ENCODE measurements at regions not wholly inside any gene's neighbourhood (a gene's known extent, or its start where the extent isn't known, plus 50 kb on each side); places are given as distances from the start of the nearest gene placed in this dataset.

DNA sequence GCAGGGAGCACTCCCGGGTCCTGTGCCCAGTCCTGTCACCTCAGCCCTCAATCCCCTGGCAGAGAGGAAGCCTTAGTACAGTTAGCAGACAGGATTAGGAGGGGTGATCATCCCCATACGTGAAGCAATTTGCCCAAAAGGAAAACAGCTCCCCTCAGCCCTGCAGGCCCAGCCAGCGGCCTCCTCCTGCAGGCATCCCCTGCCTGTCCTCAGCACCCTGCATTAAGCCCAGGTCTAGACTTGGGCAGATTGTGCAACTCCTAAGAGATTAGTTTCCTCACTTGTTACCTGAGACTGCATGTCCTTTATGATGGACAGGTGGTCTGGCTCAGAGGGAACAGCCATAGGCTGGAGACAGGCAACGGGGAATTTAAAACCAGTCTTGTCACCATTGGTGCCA, 95.5 kb upstream of the TMEM45B start:
- TF ChIP-seq RAD21 (IDR thresholded peaks at IDR 0.05; ENCODE audit: low read depth), result no peak

DNA sequence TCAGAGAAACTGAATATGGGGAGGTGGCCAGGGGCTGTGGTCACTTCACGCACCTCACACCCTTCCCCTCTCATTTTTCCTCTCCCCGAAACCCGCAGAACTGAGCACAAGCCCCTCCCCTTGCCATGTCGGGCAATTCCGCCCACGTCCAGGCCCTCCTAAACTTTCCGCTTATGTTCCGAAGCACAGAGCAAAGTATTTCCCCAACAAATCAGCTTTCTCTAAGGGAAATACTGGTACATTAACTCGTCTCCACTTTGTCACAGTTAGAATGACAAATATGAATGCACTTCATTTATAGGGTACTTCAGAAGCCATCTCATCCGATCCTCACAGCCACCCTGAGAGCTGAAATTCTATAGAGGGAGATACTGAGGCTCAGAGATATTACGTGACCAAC, 94.7 kb upstream of the TMEM45B start:
- no peak for TF ChIP-seq ZBTB7A (IDR thresholded peaks at IDR 0.05; ENCODE audit: low read depth)
- no peak for TF ChIP-seq TAF1 (IDR thresholded peaks at IDR 0.05; ENCODE audit: low read depth)
- TF ChIP-seq NFIC (IDR thresholded peaks at IDR 0.05), result no peak
- TF ChIP-seq CEBPB (IDR thresholded peaks at IDR 0.05), result no peak
- no peak for TF ChIP-seq FOXM1 (IDR thresholded peaks at IDR 0.05; ENCODE audit: borderline replicate concordance, low read depth)

DNA sequence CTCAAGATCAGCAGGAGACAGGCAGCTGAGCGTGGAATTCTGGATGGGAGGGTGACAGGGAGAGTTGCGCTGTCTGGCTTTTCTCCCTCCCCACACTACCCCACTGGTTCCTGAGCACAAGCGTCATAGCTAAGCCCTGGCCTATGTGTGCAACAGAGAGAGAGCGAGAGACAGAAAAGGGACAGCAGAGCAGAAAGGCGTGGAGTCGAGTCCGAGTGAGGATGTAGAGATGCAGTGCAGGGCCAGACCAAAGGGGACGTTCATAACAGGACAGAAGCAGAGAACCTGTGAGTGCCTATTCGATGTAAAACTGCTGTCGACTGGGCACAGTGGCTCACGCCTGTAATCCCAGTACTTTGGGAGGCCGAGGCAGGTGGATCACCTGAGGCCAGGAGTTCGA, 94.0 kb upstream of the TMEM45B start:
- no peak for TF ChIP-seq TAF1 (IDR thresholded peaks at IDR 0.05; ENCODE audit: low read depth)
- no peak for TF ChIP-seq NFIC (IDR thresholded peaks at IDR 0.05)
- TF ChIP-seq FOXM1 (IDR thresholded peaks at IDR 0.05; ENCODE audit: borderline replicate concordance, low read depth), result no peak
- TF ChIP-seq, protein P1, sequence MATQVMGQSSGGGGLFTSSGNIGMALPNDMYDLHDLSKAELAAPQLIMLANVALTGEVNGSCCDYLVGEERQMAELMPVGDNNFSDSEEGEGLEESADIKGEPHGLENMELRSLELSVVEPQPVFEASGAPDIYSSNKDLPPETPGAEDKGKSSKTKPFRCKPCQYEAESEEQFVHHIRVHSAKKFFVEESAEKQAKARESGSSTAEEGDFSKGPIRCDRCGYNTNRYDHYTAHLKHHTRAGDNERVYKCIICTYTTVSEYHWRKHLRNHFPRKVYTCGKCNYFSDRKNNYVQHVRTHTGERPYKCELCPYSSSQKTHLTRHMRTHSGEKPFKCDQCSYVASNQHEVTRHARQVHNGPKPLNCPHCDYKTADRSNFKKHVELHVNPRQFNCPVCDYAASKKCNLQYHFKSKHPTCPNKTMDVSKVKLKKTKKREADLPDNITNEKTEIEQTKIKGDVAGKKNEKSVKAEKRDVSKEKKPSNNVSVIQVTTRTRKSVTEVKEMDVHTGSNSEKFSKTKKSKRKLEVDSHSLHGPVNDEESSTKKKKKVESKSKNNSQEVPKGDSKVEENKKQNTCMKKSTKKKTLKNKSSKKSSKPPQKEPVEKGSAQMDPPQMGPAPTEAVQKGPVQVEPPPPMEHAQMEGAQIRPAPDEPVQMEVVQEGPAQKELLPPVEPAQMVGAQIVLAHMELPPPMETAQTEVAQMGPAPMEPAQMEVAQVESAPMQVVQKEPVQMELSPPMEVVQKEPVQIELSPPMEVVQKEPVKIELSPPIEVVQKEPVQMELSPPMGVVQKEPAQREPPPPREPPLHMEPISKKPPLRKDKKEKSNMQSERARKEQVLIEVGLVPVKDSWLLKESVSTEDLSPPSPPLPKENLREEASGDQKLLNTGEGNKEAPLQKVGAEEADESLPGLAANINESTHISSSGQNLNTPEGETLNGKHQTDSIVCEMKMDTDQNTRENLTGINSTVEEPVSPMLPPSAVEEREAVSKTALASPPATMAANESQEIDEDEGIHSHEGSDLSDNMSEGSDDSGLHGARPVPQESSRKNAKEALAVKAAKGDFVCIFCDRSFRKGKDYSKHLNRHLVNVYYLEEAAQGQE (IDR thresholded peaks at IDR 0.05; ENCODE audit: low read depth), result no peak
- TF ChIP-seq, protein P2, sequence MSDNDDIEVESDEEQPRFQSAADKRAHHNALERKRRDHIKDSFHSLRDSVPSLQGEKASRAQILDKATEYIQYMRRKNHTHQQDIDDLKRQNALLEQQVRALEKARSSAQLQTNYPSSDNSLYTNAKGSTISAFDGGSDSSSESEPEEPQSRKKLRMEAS (IDR thresholded peaks at IDR 0.05), result no peak
- no peak for TF ChIP-seq ZBTB7A (IDR thresholded peaks at IDR 0.05; ENCODE audit: low read depth)
- no peak for TF ChIP-seq RAD21 (IDR thresholded peaks at IDR 0.05; ENCODE audit: low read depth)
- TF ChIP-seq EGR1 (IDR thresholded peaks at IDR 0.05), result no peak
- TF ChIP-seq CREB1 (IDR thresholded peaks at IDR 0.05; ENCODE audit: low read depth), result no peak
- TF ChIP-seq TEAD4 (IDR thresholded peaks at IDR 0.05), result no peak
- no peak for TF ChIP-seq EP300 (IDR thresholded peaks at IDR 0.05; ENCODE audit: borderline replicate concordance)
- no peak for TF ChIP-seq YY1 (IDR thresholded peaks at IDR 0.05; ENCODE audit: low read depth)
- TF ChIP-seq, protein P3, sequence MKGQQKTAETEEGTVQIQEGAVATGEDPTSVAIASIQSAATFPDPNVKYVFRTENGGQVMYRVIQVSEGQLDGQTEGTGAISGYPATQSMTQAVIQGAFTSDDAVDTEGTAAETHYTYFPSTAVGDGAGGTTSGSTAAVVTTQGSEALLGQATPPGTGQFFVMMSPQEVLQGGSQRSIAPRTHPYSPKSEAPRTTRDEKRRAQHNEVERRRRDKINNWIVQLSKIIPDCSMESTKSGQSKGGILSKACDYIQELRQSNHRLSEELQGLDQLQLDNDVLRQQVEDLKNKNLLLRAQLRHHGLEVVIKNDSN (IDR thresholded peaks at IDR 0.05), result no peak

DNA sequence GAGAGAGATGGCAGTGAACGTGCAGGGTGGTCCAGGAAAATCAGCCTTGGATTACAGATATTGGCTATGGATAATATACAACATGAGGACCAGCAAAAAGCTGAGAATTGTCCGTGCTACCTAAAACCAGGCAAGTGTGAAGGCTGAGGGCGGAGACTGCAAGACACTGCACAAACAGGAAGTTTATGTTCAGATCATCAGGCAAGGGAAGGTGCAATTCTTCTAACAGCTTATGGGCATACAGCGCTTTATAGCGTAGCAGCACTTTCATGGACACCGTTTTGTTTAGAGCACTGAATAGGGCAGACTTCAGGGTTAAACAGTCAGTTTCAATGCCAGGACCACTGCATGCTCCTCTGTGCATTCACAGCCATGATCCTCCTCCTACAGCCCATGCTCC, 93.1 kb upstream of the TMEM45B start:
- TF ChIP-seq TEAD4 (IDR thresholded peaks at IDR 0.05), result no peak
- TF ChIP-seq EGR1 (IDR thresholded peaks at IDR 0.05), result no peak
- TF ChIP-seq CREB1 (IDR thresholded peaks at IDR 0.05; ENCODE audit: low read depth), result no peak
- no peak for TF ChIP-seq YY1 (IDR thresholded peaks at IDR 0.05; ENCODE audit: low read depth)
- TF ChIP-seq RAD21 (IDR thresholded peaks at IDR 0.05; ENCODE audit: low read depth), result no peak
- TF ChIP-seq NFIC (IDR thresholded peaks at IDR 0.05), result no peak
- TF ChIP-seq, protein P2 (IDR thresholded peaks at IDR 0.05), result no peak
- no peak for TF ChIP-seq TCF12 (IDR thresholded peaks at IDR 0.05; ENCODE audit: low read depth)
- TF ChIP-seq, protein P1 (IDR thresholded peaks at IDR 0.05; ENCODE audit: low read depth), result no peak
- TF ChIP-seq FOXM1 (IDR thresholded peaks at IDR 0.05; ENCODE audit: borderline replicate concordance, low read depth), result no peak
- TF ChIP-seq CEBPB (IDR thresholded peaks at IDR 0.05), result no peak
- TF ChIP-seq ZBTB7A (IDR thresholded peaks at IDR 0.05; ENCODE audit: low read depth), result no peak
- no peak for TF ChIP-seq EP300 (IDR thresholded peaks at IDR 0.05; ENCODE audit: borderline replicate concordance)
- TF ChIP-seq, protein P3 (IDR thresholded peaks at IDR 0.05), result no peak
- TF ChIP-seq TAF1 (IDR thresholded peaks at IDR 0.05; ENCODE audit: low read depth), result no peak

DNA sequence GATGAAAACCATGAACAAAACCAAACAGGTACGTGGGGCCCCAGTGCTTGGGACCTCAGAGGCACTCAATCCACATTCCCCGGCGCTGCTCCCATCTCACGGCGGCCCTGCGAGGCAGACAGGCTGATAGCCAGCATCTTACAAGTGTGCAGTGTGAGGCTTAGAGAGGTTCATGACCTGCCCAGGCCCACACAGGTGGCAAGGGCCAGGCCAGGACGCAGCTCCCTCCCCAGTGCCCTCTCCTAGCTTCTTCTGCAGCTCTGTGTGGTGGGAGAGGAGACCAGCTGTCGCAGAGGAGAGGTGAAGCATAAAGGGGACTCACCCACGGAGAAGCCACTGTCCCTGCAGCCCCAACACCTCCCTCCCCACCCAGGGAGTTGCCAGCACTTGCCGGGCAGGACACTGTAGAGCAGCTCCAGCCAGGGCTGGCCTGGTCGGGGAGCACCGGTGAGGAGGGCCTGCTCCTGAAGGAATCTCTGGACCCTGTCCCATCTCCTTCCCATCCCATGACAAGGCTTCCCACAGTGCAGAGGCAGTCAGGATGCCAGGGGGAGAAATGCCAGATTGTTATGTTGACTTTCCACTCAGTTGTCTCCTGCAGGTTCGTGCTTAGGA, 92.4 kb upstream of the TMEM45B start:
- no peak for TF ChIP-seq EP300 (IDR thresholded peaks at IDR 0.05; ENCODE audit: borderline replicate concordance)
- TF ChIP-seq, protein P1 (IDR thresholded peaks at IDR 0.05; ENCODE audit: low read depth), result no peak
- TF ChIP-seq YY1 (IDR thresholded peaks at IDR 0.05; ENCODE audit: low read depth), result no peak
- no peak for TF ChIP-seq CREB1 (IDR thresholded peaks at IDR 0.05; ENCODE audit: low read depth)
- TF ChIP-seq CEBPB (IDR thresholded peaks at IDR 0.05), result no peak
- no peak for TF ChIP-seq NFIC (IDR thresholded peaks at IDR 0.05)
- TF ChIP-seq EGR1 (IDR thresholded peaks at IDR 0.05), result no peak
- no peak for TF ChIP-seq RAD21 (IDR thresholded peaks at IDR 0.05; ENCODE audit: low read depth)
- TF ChIP-seq TAF1 (IDR thresholded peaks at IDR 0.05; ENCODE audit: low read depth), result no peak
- no peak for TF ChIP-seq TEAD4 (IDR thresholded peaks at IDR 0.05)
- TF ChIP-seq FOXM1 (IDR thresholded peaks at IDR 0.05; ENCODE audit: borderline replicate concordance, low read depth), result no peak
- no peak for TF ChIP-seq ZBTB7A (IDR thresholded peaks at IDR 0.05; ENCODE audit: low read depth)
- TF ChIP-seq, protein P2 (IDR thresholded peaks at IDR 0.05), result no peak
- TF ChIP-seq, protein P3 (IDR thresholded peaks at IDR 0.05), result no peak

Data from Ishikawa (cell line).